COR-L47 (cell line): ENCODE measurements at regions not wholly inside any gene's neighbourhood (a gene's known extent, or its start where the extent isn't known, plus 50 kb on each side); places are given as distances from the start of the nearest gene placed in this dataset.
"Not testable (repeated sequence)": the region's sequence is repeated elsewhere in the genome, so short reads cannot be mapped to it uniquely, and the experiment has no call there.

Source experiments
- DNase-seq: peaks from one replicate; lab custom pipeline; 2025; lab: John Stamatoyannopoulos, UW

DNA sequence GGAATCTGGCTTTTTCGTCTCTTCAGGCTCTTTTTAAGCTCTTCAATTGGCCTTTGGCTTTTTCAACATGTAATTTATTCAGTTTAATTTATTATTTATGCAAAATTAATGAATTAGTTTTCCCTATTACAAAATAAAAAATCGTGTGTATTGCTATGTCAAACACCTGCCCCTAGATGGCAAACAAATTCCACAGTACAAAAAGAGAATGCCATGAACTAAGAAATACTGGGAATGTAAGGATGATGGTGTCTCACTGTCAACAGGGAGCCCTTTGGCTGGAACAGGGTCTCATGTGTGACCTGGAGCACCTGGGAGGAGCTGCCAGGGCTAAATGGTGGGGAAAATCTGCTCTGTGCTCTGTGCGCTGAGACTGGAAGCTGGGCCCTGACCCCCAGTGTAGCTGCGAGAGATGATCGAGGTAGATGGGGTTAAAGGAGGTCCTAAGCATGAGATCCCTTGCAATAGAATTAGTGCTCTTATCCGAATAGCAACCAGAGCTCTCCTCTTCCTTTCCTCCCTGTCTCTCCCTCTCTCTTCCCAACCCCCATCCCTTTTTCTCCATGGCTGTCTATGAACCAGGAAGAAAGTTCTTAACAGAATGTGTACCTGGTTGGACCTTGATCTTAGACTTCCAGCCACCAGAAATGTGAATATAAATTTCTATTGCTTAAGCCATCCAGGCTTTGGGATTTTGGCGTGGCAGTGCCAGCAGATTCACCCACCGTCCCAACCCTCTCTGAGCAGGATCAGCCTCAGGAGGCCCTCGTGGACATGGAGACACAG, 1183.5 kb downstream of the RPIA start:
- not testable (repeated sequence) for DNase-seq

DNA sequence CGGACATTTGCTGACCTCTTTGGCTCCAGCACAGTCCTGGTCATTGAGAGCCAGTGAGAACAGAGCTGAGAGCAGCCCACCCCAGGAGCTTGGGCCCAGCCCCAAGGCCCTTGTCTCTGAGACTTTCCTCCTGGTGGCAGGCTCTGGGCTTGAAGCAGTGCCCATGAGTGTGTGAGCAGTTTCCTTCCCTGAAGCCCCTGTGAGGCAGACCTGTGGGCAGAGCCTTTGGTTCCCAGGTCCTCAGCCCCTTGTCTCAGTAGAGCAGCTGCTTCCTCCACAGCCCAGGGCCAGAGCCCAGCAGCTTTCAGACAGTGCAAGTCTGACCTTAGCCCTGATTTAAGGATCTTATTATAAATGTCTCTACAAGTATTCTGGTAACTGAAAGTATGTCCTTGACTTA, 1185.0 kb downstream of the RPIA start:
- not testable (repeated sequence) for DNase-seq

DNA sequence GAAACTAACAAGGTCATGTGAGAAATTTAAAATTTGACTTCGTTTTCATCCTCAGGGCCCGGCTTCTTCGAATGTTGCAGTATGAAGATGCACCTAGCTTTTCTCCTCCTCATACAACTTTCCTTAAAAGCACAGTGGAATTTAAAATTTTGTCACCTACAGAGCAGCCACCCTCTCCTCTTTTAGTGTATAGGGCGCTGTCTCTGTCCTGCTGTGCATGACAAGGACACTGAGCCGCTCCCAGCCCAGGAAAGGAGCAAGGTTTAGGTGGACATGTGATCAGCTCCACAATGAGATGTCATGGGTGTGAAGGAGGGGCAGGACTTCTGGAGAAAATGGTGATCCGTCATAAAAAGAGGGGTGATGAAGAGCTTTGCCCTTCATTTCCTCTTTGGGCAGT, 1185.4 kb downstream of the RPIA start:
- not testable (repeated sequence) for DNase-seq

DNA sequence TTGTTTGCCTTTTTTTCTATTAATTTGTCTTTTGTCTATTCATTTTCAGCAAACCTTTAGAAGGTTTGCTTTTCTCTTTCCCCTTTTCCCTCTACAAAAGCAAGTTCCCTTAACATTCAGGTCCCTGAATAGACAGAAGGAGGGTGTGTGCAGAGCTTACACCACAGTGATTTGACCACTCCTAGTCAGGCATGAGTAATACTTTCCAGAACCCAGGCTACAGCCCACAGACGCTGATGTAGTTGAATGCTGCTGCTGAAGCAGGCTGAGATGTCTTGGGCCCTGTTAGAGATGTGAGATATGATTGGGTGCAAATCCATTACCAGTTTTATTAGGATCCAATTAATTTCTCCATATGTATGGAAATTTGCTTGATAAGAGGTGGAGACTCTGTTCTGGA, 1191.4 kb downstream of the RPIA start:
- not testable (repeated sequence) for DNase-seq

DNA sequence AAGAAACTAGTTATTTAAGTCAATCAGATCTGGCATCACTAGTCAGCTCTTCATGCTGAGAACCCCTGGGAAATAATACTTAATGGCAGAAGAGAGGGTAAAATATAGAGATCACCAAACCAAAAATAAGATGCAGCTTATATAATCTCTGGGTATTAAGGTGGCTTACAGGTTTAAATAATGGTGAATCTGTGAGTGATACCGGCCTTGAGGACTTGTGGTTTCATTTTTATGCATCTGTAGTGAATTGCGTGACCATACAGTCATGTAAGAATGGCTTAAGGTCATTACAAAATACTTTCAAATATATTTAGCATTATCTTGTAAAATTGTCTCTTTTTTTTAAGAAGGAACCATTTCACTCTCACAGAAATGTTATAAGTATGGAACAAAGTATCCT, 1192.2 kb downstream of the RPIA start:
- DNase-seq, result not testable (repeated sequence)

DNA sequence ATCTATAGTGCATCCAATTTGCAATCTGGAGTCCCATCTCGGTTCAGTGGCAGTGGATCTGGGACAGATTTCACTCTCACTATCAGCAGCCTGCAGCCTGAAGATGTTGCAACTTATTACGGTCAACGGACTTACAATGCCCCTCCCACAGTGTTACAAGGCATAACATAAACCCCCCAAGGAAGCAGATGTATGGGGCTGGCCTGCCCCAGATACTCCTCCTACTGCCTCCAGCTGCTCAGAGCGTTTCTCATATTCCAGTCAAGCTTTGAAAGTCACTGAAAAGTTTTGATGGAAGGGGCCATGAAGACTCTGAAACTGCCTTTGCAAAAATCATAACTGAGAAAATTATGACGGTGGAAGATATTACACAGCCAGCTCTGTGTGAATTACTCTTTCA, 1193.6 kb downstream of the RPIA start:
- DNase-seq, result not testable (repeated sequence)

DNA sequence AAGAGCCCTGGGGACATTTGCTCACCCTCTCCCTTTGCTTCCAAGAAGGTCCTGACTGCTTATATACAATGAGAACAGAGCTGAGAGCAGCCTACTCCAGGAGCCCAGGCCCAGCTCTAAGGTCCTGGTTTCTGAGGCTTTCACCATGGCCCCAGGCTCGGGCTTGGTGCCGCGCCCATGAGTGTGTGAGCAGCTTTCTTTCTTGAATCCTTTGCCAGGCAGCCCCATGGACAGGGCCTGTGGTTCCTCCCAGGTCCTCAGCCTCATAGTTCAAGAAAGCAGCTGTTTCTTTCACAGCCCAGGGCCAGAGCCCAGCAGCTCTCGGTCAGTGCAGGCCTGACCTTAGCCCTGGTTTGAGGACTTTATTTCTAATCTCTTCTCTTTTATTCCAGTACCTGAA, 1197.2 kb downstream of the RPIA start:
- not testable (repeated sequence) for DNase-seq

DNA sequence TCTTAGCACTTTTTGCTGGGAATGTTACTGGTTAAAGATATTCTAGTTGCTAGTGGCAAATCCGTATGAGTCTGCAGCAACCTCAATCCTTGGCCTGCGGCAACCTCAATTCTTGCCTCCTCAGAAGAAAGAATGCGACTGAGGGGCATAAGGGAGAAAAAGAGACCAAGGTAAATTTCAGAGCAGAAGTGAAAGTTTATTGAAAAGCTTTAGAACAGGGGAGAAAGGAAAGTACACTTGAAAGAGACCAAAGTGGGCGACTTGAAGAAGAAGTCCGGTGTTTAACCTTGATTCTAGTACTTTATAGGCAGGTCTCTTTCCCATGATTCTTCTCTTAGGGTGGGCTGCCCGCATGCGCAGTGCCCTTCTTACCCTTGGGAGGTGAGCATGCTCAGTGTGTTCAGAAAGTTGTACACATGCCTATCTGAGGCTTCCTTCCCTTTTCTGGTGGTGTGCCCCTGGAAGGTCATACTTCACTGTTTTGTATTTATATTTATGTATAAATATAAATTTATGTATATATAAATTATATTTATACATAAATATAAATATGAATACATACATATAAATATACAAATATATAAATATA, 1198.8 kb downstream of the RPIA start:
- DNase-seq, result not testable (repeated sequence)

DNA sequence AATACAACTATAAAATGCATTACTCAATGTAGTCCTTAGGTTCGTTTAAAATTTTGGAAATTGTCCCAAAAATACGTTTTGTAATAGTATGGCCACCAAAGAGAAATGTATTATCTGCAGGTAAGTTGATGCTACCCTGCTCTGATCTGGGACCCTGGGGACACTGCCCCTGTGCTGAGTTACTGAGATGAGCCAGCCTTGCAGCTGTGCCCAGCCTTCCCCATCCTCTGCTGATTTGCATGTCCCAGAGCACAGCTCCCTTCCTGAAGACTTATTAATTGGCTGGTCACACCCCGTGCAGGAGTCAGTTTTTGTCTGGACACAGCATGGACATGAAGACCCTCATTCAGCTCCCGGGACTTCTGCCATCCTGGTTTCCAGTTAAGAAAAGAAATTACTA, 1203.5 kb downstream of the RPIA start:
- not testable (repeated sequence) for DNase-seq

DNA sequence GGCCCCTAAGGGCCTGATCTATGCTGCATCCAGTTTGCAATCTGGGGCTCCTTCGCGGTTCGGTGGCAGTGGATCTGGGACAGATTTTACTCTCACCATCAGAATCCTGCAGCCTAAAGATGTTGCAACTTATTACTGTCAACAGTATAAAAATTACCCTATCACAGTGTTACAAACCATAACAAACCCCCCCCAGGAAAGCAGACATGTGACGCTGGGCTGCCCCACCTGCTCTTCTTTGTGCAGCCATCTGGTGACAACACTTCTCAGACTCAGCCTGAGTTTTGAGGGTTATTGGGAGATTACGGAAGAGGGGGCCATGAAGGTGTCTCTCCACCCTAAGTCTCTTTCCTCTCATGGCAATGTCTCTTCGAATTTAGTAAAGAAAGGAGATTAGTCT, 1204.2 kb downstream of the RPIA start:
- not testable (repeated sequence) for DNase-seq

DNA sequence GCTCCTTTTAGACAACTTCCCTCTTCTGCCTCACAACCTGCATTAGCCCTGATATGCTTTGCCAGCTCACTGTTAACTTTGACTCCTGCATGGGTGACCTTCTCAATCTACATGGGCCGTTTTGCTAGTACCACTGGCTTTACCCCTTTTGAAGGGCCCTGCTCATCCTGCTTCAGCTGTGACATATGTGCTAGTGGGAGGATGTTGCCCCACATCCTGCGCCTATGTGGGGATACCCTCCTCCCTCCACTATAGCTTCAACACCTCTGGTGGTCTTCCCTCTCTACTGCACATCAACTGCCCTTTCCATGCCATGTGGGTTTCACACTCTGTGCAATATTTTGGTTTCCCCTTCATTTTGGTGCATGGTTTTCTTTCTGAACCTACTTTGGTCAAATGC, 1235.5 kb downstream of the RPIA start:
- DNase-seq, result not testable (repeated sequence)

DNA sequence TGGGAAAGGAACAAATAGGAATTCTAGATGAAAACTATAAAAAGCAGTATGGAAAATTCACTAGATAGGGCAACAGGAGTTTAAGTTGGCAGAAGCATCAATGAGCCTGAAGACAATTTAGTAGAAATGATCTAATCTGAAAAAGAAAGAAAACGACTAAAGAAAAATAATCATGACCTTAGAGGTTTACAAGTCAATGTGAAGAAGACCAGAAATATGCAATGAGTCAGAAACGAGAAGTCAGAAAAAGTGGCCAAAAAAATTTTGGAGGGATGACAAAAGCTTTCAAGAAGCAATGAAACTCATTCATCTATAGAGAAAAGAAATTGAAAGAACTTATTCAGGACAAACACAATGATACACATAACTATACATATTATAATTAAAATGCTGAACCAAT, 1244.0 kb downstream of the RPIA start:
- DNase-seq, result not testable (repeated sequence)

DNA sequence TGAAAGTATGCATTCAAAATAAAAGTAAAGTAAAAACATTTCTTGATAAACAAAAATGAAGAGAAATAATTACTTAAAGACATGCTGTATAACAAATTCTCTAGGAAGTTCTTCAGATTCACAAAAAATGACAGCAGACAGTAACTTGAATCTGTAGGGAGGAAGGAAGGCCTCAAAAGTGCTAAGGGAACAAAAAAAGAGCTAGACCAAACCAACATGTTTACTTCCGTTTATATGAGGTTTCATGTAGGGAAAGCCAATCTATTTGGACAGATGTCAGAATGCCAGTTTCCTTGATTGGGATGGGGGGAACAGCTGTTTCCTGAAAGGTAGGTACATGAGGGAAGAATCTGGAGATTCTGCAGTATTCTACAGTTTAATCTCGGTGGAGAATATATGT, 1244.5 kb downstream of the RPIA start:
- DNase-seq, result not testable (repeated sequence)

DNA sequence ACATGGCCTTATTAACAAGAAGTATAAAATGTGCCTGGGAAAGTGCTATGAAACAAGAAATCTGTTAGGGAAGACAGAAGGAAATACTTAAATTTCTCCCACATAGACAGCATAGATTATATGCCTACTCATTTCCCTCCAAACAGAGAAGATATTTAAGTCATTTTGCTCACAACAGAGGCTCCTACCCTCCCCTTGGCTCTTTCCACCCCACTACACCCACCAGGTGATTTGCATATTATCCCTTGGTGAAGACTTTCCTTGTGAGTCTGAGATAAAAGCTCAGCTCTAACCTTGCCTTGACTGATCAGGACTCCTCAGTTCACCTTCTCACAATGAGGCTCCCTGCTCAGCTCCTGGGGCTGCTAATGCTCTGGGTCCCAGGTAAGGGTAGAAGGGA, 1245.1 kb downstream of the RPIA start:
- not testable (repeated sequence) for DNase-seq

DNA sequence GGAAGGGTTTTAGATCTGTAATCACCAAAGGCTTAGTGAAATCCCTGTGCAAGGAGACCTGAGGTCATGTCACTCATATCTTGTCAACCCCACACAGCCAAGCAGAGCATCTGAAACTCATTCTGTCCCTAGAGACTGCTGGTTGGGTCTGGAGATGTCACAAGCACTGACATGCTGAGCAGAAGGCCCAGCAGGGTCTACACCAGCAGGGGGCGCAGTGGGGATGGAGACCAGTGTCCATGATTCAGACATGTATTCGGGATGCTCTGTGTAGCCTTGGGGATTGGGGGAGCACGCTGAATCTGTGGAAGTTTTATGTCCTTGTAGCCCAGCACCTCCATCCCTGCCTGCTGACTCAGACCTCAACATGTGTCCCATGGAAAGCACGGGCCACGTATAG, 1247.3 kb downstream of the RPIA start:
- not testable (repeated sequence) for DNase-seq

DNA sequence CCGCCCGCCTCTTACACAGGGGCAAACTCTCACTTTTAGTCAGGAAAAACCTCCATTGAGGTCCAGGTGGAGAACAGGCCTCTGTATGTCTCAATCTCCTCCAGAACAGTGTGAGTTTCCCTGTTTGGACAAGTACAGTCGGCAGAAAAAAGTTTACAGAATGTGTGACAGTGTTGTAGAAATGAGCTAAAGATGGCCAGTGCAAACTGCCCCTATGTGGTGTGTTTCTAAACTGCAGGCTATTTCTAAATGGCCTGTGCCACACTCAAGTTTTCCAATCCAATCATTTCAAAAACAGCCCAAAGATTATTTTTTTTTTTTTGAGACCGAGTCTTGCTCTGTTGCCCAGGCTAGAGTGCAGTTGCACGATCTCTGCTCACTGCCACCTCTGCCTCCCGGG, 1252.8 kb downstream of the RPIA start:
- DNase-seq, result not testable (repeated sequence)

DNA sequence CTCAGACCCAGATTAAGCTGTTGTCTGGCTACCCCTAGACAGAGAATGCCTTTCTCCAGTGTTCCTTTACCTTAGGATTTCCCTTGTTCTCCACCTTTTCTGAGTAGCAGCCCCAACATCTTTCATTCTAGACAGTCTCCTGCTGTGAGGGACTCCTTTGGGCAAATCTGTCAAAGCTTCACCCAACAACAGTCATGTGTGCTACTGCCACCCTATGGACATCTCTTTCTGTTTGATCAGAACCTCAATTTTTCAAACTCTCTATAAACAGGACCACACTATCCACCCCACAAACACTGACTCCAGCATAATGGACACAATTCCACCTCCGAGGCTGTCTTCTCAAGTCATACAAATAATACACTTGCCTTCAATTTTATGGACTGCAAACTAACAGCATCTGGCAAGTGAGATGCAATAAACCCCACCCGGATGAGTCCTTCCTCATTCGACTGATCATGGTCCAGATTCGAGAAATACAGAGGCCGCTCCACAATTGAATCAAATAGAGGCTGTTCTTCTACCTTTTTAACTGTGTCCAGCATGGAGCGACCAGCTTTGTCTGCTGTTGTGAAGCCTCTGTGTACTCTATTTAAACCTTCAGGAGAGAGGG, 1253.6 kb downstream of the RPIA start:
- not testable (repeated sequence) for DNase-seq

DNA sequence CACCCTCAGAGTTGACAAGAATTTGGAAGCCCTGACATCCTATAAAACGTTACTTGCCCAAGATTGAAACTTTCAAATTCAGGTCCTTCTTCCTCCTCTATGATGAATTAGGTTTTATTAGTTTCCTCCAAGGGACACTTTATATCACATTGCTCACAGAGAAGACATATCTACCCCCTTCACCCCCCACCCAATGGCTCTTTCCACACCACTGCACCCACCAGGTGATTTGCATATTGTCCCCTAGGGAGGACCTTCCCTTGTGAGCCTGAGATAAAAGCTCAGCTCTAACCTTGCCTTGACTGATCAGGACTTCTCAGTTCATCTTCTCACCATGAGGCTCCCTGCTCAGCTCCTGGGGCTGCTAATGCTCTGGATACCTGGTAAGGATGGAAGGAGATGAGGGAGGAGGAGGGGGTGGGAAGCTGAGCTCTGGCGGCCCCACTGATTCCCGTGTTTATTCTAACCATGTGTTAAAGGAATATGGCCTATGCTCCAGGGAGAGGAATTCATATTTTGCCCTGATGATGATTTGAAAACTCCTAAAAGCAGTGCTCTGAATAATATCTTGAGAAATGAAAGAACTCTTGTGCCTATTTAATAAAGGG, 1255.8 kb downstream of the RPIA start:
- not testable (repeated sequence) for DNase-seq

DNA sequence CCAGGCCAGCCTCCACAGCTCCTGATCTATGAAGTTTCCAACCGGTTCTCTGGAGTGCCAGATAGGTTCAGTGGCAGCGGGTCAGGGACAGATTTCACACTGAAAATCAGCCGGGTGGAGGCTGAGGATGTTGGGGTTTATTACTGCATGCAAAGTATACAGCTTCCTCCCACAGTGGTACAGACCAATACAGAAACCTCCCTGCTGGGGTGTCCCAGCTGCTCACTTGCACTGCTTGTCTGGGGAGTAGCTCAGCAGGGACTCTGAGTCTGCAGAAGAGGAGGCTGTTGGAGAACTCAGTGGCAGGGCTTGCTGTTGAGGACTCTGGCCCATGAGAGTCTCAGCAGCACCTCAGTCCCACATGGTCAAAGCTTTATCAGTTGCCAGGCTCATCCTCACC, 1256.6 kb downstream of the RPIA start:
- not testable (repeated sequence) for DNase-seq

DNA sequence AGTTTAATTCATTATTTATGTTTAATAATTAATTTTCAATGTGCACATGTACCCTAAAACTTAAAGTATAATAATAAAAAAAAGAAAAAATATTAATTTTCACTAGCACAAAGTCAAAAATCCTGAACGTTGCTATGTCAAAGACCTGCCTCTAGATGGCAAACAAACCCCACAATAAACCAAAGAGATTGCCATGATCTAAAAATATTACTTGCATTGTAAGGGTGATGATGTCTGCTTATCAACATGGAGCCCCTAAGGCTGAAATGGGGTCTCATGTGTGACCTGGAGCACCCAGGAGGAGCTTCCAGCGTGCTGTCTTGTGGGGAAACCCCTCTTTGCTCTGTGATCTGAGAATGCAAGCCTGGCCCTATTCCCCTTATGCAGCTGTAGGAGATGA, 1259.3 kb downstream of the RPIA start:
- DNase-seq, result not testable (repeated sequence)

DNA sequence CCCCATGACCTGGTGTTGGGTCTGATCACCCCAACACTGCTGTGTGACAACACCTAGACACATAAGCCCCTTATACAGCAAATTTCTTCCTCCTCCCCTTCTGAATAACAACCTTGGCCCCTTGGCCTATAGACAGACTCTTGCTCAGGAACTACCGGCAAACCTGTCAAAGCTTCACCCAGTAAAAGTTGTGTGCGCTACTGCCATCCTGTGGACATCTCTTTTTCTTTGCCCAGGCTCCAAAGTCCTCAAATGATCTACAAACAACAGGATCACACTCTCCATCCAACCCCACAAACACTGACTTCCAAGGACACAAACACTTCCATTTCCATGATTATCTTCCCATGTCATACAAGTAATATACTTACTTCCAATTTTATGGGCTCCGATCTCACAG, 1265.8 kb downstream of the RPIA start:
- DNase-seq, result not testable (repeated sequence)

DNA sequence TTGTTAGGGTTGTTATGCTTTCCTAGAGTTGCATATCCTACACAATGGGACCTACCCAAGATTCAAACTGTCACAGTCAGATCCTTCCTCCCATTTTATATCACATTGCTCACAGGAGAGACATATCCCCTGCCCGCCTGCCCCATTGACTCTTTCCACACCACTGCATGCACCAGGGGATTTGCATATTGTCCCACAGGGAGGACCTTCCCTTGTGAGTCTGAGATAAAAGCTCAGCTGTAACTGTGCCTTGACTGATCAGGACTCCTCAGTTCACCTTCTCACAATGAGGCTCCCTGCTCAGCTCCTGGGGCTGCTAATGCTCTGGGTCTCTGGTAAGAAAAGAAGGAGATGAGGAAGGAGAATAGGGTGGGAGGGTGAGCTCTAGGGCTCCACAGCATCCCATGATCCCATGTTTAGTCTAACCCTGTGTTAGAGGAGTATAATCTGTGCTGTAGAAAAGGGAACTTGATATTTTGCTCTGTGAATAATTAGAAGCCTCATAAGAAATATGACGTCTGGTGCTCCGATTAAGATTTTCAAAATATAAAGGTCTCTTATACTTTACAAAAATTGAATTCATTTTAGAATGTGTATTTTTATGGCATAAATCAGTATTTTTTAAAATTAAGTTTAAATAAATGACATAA, 1268.4 kb downstream of the RPIA start:
- DNase-seq, result not testable (repeated sequence)
